ENCODE measurements at regions not wholly inside any gene's neighbourhood (a gene's known extent, or its start where the extent isn't known, plus 50 kb on each side); places are given as distances from the start of the nearest gene placed in this dataset.

GRCh38 chr13:73367886-73368285 is 309.1 kb downstream of the KLF5 start:
- TF ChIP-seq EP300 (IDR thresholded peaks at IDR 0.05) (no peak), POLR2A (IDR thresholded peaks at IDR 0.05; ENCODE audit: low read depth) (no peak), POLR2AphosphoS5 (IDR thresholded peaks at IDR 0.05) (no peak), CTCF (IDR thresholded peaks at IDR 0.05) (no peak)
- intact Hi-C loops (cut with DNase I), result no loop called here
- Histone ChIP-seq H3K4me3 (no peak overlapping the region), H3K9me3 (no peaks in the 10 kb centered on the region), H3K27ac (replicated peaks in 1 of 4) (no peak overlapping the region), H3K4me1 (no peaks in the 10 kb centered on the region), H3K36me3 (no peaks in the 10 kb centered on the region), H3K27me3 (no peaks in the 10 kb centered on the region)
- no peak for DNase-seq (ENCODE audit: extremely low spot score)
- WGBS, result 81% methylated on average over 5 of the region's 5 CpGs

GRCh38 chr13:73366241-73366640 is 307.4 kb downstream of the KLF5 start:
- Histone ChIP-seq H3K9me3 (no peaks in the 10 kb centered on the region), H3K27me3 (no peaks in the 10 kb centered on the region), H3K27ac (replicated peaks in 1 of 4) (no peak overlapping the region), H3K36me3 (no peaks in the 10 kb centered on the region), H3K4me1 (no peaks in the 10 kb centered on the region), H3K4me3 (no peak overlapping the region)
- TF ChIP-seq POLR2A (IDR thresholded peaks at IDR 0.05; ENCODE audit: low read depth), result no peak
- no peak for TF ChIP-seq POLR2AphosphoS5 (IDR thresholded peaks at IDR 0.05)
- TF ChIP-seq EP300 (IDR thresholded peaks at IDR 0.05), result no peak
- TF ChIP-seq CTCF (IDR thresholded peaks at IDR 0.05), result no peak
- DNase-seq (ENCODE audit: extremely low spot score), result no peak
- 89% methylated on average over 3 of the region's 3 CpGs for WGBS
- intact Hi-C loops (cut with DNase I), result no loop called here

GRCh38 chr13:73365681-73366080 is 306.9 kb downstream of the KLF5 start:
- Histone ChIP-seq H3K9me3 (no peaks in the 10 kb centered on the region), H3K27me3 (no peaks in the 10 kb centered on the region), H3K4me3 (no peak overlapping the region), H3K36me3 (no peaks in the 10 kb centered on the region), H3K27ac (replicated peaks in 1 of 4) (no peak overlapping the region), H3K4me1 (no peaks in the 10 kb centered on the region)
- DNase-seq (ENCODE audit: extremely low spot score), result no peak
- intact Hi-C loops (cut with DNase I), result no loop called here
- 88% methylated on average over 4 of the region's 4 CpGs for WGBS
- TF ChIP-seq EP300 (IDR thresholded peaks at IDR 0.05) (no peak), POLR2AphosphoS5 (IDR thresholded peaks at IDR 0.05) (no peak), CTCF (IDR thresholded peaks at IDR 0.05) (no peak), POLR2A (IDR thresholded peaks at IDR 0.05; ENCODE audit: low read depth) (no peak)

- Histone ChIP-seq H3K36me3 (no peaks in the 10 kb centered on the region), H3K4me3 (no peak overlapping the region), H3K27me3 (no peaks in the 10 kb centered on the region), H3K9me3 (no peaks in the 10 kb centered on the region), H3K27ac (replicated peaks in 1 of 4) (no peak overlapping the region), H3K4me1 (no peaks in the 10 kb centered on the region)
- no peak for DNase-seq (ENCODE audit: extremely low spot score)
- TF ChIP-seq EP300 (IDR thresholded peaks at IDR 0.05), result no peak
- no peak for TF ChIP-seq POLR2AphosphoS5 (IDR thresholded peaks at IDR 0.05)
- no peak for TF ChIP-seq POLR2A (IDR thresholded peaks at IDR 0.05; ENCODE audit: low read depth)
- no peak for TF ChIP-seq CTCF (IDR thresholded peaks at IDR 0.05)
- intact Hi-C loops (cut with DNase I), result no loop called here
- 30% methylated on average over 3 of the region's 3 CpGs for WGBS
These were observed 306.4 kb downstream of the KLF5 start for GRCh38 chr13:73365252-73365651.

GRCh38 chr13:73364736-73365135 is 305.9 kb downstream of the KLF5 start:
- intact Hi-C loops (cut with DNase I), result no loop called here
- Histone ChIP-seq H3K9me3 (no peaks in the 10 kb centered on the region), H3K4me3 (no peak overlapping the region), H3K36me3 (no peaks in the 10 kb centered on the region), H3K27me3 (no peaks in the 10 kb centered on the region), H3K4me1 (no peaks in the 10 kb centered on the region), H3K27ac (replicated peaks in 1 of 4) (no peak overlapping the region)
- no peak for DNase-seq (ENCODE audit: extremely low spot score)
- TF ChIP-seq POLR2AphosphoS5 (IDR thresholded peaks at IDR 0.05), result no peak
- TF ChIP-seq CTCF (IDR thresholded peaks at IDR 0.05), result no peak
- no peak for TF ChIP-seq EP300 (IDR thresholded peaks at IDR 0.05)
- TF ChIP-seq POLR2A (IDR thresholded peaks at IDR 0.05; ENCODE audit: low read depth), result no peak
- WGBS, result 61% methylated on average over 3 of the region's 3 CpGs

Measured in esophagus muscularis mucosa (tissue), 4 donors.